HEK293 (cell line): ENCODE measurements at regions not wholly inside any gene's neighbourhood (a gene's known extent, or its start where the extent isn't known, plus 50 kb on each side); places are given as distances from the start of the nearest gene placed in this dataset.

Source experiments
- EGR2 ChIP-seq: fragments of 450-650 bp; formaldehyde crosslinking; IDR thresholded peaks from 2 replicates; pipeline ENCODE4 v1.5.1; 2016; ENCODE audit warnings: low read depth, missing biosample characterization, missing genetic modification characterization
- REST ChIP-seq: fragments of 450-650 bp; formaldehyde crosslinking; IDR thresholded peaks from 2 replicates; pipeline ENCODE4 v1.5.1; 2016; ENCODE audit warnings: missing biosample characterization, missing genetic modification characterization
- SP3 ChIP-seq: fragments of 450-650 bp; formaldehyde crosslinking; IDR thresholded peaks from 2 replicates; pipeline ENCODE4 v1.5.1; 2016; ENCODE audit warnings: missing biosample characterization, missing genetic modification characterization
- ZBTB7A ChIP-seq: fragments of 450-650 bp; formaldehyde crosslinking; IDR thresholded peaks from 2 replicates; pipeline ENCODE4 v1.5.1; 2016; ENCODE audit warnings: low read depth, missing biosample characterization, missing genetic modification characterization
- ZNF121 ChIP-seq: fragments of 450-650 bp; formaldehyde crosslinking; IDR thresholded peaks from 2 replicates; pipeline ENCODE4 v1.5.1; 2016; ENCODE audit warnings: missing biosample characterization, missing genetic modification characterization
- ZNF138 ChIP-seq: fragments of 450-650 bp; formaldehyde crosslinking; IDR thresholded peaks from 2 replicates; pipeline ENCODE4 v1.5.1; 2016; ENCODE audit warnings: missing biosample characterization, missing genetic modification characterization, borderline replicate concordance
- ZNF140 ChIP-seq: fragments of 450-650 bp; formaldehyde crosslinking; IDR thresholded peaks from 2 replicates; pipeline ENCODE4 v1.5.1; 2016; ENCODE audit warnings: missing biosample characterization, missing genetic modification characterization
- ZNF221 ChIP-seq: fragments of 450-650 bp; formaldehyde crosslinking; IDR thresholded peaks from 2 replicates; pipeline ENCODE4 v1.5.1; 2017; ENCODE audit warnings: missing biosample characterization, missing genetic modification characterization, borderline replicate concordance
- ZNF626 ChIP-seq: fragments of 450-650 bp; sonication (Bioruptor Pico); formaldehyde crosslinking; IDR thresholded peaks from 2 replicates; pipeline ENCODE4 v1.5.1; 2018; ENCODE audit warnings: missing biosample characterization, missing genetic modification characterization, inconsistent platforms
- ZNF777 ChIP-seq: fragments of 450-650 bp; formaldehyde crosslinking; IDR thresholded peaks from 2 replicates; pipeline ENCODE4 v1.5.1; 2017; ENCODE audit warnings: missing biosample characterization, missing genetic modification characterization, borderline replicate concordance
- ZNF792 ChIP-seq: fragments of 450-650 bp; formaldehyde crosslinking; IDR thresholded peaks from 2 replicates; pipeline ENCODE4 v1.5.1; 2016; ENCODE audit warnings: missing biosample characterization, missing genetic modification characterization
- TF ChIP-seq, protein P1 (sequence below): fragments of 450-650 bp; formaldehyde crosslinking; IDR thresholded peaks from 2 replicates; pipeline ENCODE4 v1.5.1; 2016; ENCODE audit warnings: missing biosample characterization, missing genetic modification characterization
- TF ChIP-seq, protein P2 (sequence below): fragments of 450-650 bp; formaldehyde crosslinking; IDR thresholded peaks from 2 replicates; pipeline ENCODE4 v1.5.1; 2016; ENCODE audit warnings: missing biosample characterization, missing genetic modification characterization, borderline replicate concordance
- TF ChIP-seq, protein P3 (sequence below): fragments of 450-650 bp; formaldehyde crosslinking; IDR thresholded peaks from 2 replicates; pipeline ENCODE4 v1.5.1; 2016; ENCODE audit warnings: missing biosample characterization, missing genetic modification characterization

- TF ChIP-seq, protein P1, sequence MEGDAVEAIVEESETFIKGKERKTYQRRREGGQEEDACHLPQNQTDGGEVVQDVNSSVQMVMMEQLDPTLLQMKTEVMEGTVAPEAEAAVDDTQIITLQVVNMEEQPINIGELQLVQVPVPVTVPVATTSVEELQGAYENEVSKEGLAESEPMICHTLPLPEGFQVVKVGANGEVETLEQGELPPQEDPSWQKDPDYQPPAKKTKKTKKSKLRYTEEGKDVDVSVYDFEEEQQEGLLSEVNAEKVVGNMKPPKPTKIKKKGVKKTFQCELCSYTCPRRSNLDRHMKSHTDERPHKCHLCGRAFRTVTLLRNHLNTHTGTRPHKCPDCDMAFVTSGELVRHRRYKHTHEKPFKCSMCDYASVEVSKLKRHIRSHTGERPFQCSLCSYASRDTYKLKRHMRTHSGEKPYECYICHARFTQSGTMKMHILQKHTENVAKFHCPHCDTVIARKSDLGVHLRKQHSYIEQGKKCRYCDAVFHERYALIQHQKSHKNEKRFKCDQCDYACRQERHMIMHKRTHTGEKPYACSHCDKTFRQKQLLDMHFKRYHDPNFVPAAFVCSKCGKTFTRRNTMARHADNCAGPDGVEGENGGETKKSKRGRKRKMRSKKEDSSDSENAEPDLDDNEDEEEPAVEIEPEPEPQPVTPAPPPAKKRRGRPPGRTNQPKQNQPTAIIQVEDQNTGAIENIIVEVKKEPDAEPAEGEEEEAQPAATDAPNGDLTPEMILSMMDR (tag by site-specific recombination) = no peak
- TF ChIP-seq ZNF777 (tag by site-specific recombination) (no peak), ZNF626 (tag by site-specific recombination) (no peak), ZNF138 (tag by site-specific recombination) (no peak), ZBTB7A (no peak), ZNF121 (tag by site-specific recombination) (no peak), EGR2 (tag by site-specific recombination) (no peak), ZNF140 (tag by site-specific recombination) (no peak), REST (no peak), ZNF221 (no peak), ZNF792 (tag by site-specific recombination) (no peak), SP3 (no peak)
- TF ChIP-seq, protein P2, sequence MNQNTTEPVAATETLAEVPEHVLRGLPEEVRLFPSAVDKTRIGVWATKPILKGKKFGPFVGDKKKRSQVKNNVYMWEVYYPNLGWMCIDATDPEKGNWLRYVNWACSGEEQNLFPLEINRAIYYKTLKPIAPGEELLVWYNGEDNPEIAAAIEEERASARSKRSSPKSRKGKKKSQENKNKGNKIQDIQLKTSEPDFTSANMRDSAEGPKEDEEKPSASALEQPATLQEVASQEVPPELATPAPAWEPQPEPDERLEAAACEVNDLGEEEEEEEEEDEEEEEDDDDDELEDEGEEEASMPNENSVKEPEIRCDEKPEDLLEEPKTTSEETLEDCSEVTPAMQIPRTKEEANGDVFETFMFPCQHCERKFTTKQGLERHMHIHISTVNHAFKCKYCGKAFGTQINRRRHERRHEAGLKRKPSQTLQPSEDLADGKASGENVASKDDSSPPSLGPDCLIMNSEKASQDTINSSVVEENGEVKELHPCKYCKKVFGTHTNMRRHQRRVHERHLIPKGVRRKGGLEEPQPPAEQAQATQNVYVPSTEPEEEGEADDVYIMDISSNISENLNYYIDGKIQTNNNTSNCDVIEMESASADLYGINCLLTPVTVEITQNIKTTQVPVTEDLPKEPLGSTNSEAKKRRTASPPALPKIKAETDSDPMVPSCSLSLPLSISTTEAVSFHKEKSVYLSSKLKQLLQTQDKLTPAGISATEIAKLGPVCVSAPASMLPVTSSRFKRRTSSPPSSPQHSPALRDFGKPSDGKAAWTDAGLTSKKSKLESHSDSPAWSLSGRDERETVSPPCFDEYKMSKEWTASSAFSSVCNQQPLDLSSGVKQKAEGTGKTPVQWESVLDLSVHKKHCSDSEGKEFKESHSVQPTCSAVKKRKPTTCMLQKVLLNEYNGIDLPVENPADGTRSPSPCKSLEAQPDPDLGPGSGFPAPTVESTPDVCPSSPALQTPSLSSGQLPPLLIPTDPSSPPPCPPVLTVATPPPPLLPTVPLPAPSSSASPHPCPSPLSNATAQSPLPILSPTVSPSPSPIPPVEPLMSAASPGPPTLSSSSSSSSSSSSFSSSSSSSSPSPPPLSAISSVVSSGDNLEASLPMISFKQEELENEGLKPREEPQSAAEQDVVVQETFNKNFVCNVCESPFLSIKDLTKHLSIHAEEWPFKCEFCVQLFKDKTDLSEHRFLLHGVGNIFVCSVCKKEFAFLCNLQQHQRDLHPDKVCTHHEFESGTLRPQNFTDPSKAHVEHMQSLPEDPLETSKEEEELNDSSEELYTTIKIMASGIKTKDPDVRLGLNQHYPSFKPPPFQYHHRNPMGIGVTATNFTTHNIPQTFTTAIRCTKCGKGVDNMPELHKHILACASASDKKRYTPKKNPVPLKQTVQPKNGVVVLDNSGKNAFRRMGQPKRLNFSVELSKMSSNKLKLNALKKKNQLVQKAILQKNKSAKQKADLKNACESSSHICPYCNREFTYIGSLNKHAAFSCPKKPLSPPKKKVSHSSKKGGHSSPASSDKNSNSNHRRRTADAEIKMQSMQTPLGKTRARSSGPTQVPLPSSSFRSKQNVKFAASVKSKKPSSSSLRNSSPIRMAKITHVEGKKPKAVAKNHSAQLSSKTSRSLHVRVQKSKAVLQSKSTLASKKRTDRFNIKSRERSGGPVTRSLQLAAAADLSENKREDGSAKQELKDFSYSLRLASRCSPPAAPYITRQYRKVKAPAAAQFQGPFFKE (tag by site-specific recombination) = no peak
- TF ChIP-seq, protein P3, sequence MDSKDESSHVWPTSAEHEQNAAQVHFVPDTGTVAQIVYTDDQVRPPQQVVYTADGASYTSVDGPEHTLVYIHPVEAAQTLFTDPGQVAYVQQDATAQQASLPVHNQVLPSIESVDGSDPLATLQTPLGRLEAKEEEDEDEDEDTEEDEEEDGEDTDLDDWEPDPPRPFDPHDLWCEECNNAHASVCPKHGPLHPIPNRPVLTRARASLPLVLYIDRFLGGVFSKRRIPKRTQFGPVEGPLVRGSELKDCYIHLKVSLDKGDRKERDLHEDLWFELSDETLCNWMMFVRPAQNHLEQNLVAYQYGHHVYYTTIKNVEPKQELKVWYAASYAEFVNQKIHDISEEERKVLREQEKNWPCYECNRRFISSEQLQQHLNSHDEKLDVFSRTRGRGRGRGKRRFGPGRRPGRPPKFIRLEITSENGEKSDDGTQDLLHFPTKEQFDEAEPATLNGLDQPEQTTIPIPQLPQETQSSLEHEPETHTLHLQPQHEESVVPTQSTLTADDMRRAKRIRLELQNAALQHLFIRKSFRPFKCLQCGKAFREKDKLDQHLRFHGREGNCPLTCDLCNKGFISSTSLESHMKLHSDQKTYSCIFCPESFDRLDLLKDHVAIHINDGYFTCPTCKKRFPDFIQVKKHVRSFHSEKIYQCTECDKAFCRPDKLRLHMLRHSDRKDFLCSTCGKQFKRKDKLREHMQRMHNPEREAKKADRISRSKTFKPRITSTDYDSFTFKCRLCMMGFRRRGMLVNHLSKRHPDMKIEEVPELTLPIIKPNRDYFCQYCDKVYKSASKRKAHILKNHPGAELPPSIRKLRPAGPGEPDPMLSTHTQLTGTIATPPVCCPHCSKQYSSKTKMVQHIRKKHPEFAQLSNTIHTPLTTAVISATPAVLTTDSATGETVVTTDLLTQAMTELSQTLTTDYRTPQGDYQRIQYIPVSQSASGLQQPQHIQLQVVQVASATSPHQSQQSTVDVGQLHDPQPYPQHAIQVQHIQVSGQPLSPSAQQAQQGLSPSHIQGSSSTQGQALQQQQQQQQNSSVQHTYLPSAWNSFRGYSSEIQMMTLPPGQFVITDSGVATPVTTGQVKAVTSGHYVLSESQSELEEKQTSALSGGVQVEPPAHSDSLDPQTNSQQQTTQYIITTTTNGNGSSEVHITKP (tag by site-specific recombination) = no peak
Observed at GRCh38 chr17:79528592-79529125, 82.2 kb downstream of the RBFOX3 start.
